NCI-H748 (cell line): ENCODE measurements at regions not wholly inside any gene's neighbourhood (a gene's known extent, or its start where the extent isn't known, plus 50 kb on each side); places are given as distances from the start of the nearest gene placed in this dataset.
"Not testable (repeated sequence)": the region's sequence is repeated elsewhere in the genome, so short reads cannot be mapped to it uniquely, and the experiment has no call there.

Experiments used
- DNase-seq: peaks from one replicate; lab custom pipeline; 2025; ENCODE audit not compliant: unreplicated experiment; lab: John Stamatoyannopoulos, UW

GRCh38 chr14:59036134-59036533, 152.3 kb upstream of the DAAM1 start:
- DNase-seq, result no peak

- DNase-seq, result no peak
Measured at GRCh38 chr14:59037086-59037485, 151.4 kb upstream of the DAAM1 start.

DNA sequence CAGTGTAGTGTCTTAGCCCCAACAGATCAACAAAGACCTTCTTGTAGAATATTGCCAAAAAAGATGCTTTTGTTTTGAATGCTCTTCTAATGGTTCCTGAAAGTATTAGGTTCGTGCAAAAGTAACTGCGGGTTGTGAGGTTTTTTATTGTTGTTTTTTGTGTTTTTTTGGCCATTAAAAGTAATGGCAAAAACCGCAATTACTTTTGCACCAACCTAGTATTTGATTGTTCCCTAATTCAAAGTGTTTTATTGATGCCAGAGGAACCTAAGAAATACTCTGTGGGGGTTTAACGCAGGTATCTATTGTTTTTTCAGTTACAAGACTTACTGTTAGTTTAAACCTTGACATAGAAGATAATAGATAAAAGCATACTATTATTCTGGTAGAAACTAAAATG, 150.8 kb upstream of the DAAM1 start:
- no peak for DNase-seq

GRCh38 chr14:59038746-59039145, 149.7 kb upstream of the DAAM1 start:
- DNase-seq, result no peak

GRCh38 chr14:59041308-59041707, 147.2 kb upstream of the DAAM1 start:
- DNase-seq, result no peak

GRCh38 chr14:59044707-59045106, 143.8 kb upstream of the DAAM1 start:
- DNase-seq, result no peak

DNA sequence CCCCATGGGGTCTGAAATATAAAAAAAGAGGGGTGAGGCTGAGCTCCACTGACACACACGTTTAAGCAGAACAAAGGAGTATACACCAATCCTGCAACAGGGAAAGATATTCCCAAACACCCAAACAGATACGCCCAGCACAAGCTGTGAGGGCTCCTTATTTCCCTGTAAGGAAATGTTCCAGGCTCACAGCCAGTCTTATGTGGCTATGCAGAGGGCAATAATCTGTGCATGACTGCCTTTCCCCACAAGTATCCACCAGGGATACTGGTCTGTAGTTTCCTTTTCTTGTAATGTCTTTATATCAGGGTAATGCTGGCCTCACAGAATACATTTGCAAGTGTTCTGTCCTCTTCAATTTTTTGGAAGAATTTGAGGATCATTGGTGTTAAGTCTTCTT, 141.7 kb upstream of the DAAM1 start:
- no peak for DNase-seq

GRCh38 chr14:59055006-59055405, 133.5 kb upstream of the DAAM1 start:
- DNase-seq, result no peak

DNA sequence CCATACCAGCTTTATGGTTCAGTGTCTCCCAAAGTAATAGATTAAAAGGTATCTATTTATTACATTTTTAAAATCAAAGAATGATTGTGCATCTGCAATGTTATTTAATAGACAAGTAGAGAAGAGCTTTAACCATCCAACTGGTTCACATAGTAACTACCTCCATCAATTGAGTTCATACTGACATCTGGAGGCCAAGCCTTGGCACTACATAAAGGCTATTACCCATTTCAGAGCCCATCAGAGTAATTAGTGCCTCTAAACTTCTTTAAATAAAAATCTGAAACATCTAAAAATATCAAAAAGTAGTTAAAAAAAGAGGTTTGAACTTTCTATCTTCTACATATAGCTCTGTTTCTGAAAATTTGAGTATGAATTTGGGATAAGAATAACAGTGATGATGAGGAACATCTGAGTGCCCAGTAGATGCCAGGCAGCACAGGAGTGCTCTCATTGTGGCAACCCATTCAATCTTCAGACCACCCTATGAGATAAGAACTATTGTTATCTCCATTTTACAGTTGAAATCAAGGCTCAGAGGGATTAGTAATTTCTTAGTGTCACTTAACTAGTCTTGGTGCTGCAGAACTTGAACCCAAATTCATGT, 132.9 kb upstream of the DAAM1 start:
- peak; percentile 59 for DNase-seq

DNA sequence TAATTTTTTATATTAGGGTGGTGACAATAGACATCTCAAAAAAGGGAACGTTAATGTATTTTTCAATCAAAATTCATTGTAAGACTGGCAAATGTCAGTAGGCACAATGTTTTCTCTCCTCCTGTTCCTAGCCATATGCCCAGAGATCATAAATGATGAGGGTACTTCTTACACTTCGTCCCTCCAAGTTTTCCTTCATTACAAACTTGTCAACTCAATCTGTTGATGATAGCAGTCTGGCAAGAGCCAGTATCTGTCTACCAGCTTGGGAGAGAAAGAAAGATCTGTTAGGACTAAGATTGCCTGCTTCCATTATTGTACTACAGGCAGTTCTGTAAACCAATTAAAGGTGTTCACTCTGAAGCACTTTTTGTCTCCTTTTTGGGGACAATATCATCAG, 130.9 kb upstream of the DAAM1 start:
- no peak for DNase-seq

GRCh38 chr14:59058776-59059175, 129.7 kb upstream of the DAAM1 start:
- DNase-seq, result not testable (repeated sequence)

DNA sequence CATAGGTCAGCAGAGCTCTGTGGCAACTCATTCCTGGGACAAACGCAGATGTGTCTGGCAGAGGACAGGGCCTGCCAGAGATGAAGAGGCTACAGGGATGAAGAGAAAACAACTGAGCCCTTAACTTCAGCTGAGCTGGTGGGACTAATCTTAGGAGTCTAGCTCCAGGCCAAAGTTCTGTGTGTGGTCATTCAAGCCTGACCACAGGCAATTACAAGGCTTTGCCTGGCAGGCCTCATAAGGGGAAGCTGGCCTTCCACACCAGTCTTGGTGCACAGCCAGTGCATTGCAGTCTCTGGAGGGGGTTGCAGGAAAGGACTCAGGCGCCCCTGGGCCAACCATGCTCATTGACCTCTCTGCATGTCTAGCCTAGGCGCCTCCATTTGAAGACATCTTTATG, 127.6 kb upstream of the DAAM1 start:
- DNase-seq, result no peak

- no peak for DNase-seq
Measured at GRCh38 chr14:59061292-59061691, 127.2 kb upstream of the DAAM1 start.

DNA sequence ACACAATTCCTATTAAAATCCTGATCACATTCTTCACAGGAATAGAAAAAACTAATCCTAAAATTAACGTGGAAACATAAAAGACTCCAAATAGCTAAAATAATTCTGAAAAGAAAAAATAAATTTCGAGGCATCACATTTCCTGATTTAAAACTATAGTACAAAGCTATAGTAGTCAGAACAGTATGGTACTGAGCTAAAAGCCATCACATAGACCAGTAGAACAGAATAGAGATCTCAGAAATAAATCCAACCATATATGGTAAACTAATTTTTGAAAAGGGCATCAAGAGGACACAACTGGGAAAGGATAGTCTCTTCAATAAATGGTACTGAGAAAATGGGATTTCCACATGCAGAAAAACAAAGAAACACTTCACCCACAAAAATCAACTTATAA, 125.2 kb upstream of the DAAM1 start:
- no peak for DNase-seq

GRCh38 chr14:59067127-59067894, 121.2 kb upstream of the DAAM1 start:
- no peak for DNase-seq

GRCh38 chr14:59069163-59069854, 119.2 kb upstream of the DAAM1 start:
- no peak for DNase-seq

- DNase-seq, result no peak
Measured at GRCh38 chr14:59075506-59075905, 113.0 kb upstream of the DAAM1 start.

- DNase-seq, result no peak
Measured at GRCh38 chr14:59081720-59082119, 106.7 kb upstream of the DAAM1 start.

DNA sequence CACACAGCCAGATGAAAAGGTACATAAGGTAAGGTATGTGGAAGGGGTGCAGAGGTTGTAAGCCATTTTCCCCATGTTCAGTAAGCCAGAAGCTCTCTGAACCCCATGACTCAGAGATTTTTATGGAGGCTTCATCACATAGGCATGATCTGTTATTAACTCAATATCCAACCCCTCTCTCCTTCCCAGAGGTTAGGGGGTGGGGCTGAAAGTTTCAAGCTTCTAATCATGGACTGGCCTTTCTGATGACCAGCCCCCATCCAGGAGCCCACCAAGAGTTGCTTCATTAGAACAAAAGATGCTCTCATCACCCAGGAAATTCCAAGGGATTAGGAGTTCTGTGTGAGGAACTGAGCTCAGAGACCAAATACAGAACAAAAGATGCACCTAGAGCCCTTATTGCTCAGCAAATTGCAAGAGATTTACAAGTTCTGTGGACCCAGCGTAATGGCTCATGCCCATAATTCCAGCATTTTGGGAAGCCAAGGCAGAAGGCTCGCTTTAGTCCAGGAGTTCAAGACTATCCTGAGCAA, 103.2 kb upstream of the DAAM1 start:
- DNase-seq, result no peak

GRCh38 chr14:59086241-59086882, 102.1 kb upstream of the DAAM1 start:
- no peak for DNase-seq

DNA sequence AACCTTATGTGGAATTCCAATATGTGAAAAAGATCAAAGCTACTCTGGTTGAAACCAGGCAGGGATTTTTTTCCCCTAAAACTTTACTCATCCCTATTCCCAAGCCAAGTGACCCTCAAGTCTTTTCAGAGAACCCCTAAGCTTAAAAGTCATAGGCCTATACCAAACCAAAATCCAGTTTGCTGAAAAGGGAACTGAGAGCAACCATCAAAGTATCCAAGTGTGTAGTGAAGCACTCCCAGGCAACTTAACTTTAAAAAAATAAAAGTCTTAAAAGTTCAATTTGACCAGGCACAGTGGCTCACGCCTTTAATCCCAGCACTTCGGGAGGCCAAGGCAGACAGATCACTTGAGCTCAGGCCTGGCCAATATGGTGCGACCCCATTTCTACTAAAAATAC, 101.2 kb upstream of the DAAM1 start:
- DNase-seq, result no peak

DNA sequence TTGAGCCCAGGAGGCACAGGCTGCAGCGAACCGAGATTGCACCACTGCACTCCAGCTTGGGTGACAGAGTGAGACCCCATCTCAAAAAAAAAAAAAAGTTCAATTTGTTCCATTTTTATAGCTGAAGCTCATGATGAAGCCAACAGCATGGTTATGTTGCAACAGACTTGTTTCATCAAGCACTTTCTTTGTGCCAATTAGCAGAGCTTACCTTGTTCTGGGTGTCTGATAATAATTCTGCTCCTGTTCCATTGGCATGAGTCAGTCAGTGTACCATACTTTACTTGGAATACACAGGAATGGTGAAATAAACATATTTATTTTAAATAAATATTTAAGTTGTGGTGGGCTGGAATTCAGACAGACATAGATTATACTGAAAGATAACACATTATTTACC, 100.8 kb upstream of the DAAM1 start:
- no peak for DNase-seq
